A673 (cell line): ENCODE measurements at regions not wholly inside any gene's neighbourhood (a gene's known extent, or its start where the extent isn't known, plus 50 kb on each side); places are given as distances from the start of the nearest gene placed in this dataset.

ENCODE experiments used
- CTCF ChIP-seq: fragments of 300-800, 200-600 bp; sonication (generic); conservative IDR thresholded peaks from 2 replicates; pipeline ENCODE4 v1.5.1; 2017; ENCODE audit warnings: low read depth, mild to moderate bottlenecking, antibody characterized with exemption, low read length, moderate library complexity, mixed read lengths
- EZH2 ChIP-seq: fragments of 200-600 bp; sonication (generic); IDR thresholded peaks from 2 replicates; pipeline ENCODE4 v1.6.1; 2017; ENCODE audit warnings: borderline replicate concordance, low read depth, mild to moderate bottlenecking, mixed read lengths, antibody characterized with exemption, low read length; ENCODE audit not compliant: poor library complexity, severe bottlenecking

GRCh38 chr4:52408032-52408431 is 251.1 kb downstream of the USP46 start:
- TF ChIP-seq CTCF (no peak), EZH2 (no peak)
